ENCODE measurements at regions not wholly inside any gene's neighbourhood (a gene's known extent, or its start where the extent isn't known, plus 50 kb on each side); places are given as distances from the start of the nearest gene placed in this dataset.
"Not testable (repeated sequence)": the region's sequence is repeated elsewhere in the genome, so short reads cannot be mapped to it uniquely, and the experiment has no call there.

DNA sequence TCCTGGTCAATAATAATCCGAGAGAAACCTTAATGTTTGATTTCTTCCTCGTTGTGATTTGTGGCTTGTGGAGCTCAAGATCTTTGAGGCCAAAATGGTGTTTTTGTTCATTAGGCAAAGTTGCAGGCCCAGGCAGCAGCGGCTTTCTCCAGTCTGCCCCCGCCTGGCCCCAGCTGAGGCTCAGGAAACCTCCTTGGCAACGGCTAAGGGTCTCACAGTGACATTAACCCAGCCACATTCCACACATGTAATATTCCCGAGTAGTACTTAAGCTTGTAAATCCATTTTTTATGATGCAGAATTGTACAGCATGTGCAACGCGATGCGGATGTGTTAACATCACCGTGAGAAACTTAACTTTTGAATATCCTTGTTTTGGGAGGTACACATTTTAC is 200.1 kb downstream of the BCL11A start:
- no peak overlapping the region for H3K4me3 ChIP-seq (ENCODE audit: low read depth, low read length)
- TF ChIP-seq, protein P1, sequence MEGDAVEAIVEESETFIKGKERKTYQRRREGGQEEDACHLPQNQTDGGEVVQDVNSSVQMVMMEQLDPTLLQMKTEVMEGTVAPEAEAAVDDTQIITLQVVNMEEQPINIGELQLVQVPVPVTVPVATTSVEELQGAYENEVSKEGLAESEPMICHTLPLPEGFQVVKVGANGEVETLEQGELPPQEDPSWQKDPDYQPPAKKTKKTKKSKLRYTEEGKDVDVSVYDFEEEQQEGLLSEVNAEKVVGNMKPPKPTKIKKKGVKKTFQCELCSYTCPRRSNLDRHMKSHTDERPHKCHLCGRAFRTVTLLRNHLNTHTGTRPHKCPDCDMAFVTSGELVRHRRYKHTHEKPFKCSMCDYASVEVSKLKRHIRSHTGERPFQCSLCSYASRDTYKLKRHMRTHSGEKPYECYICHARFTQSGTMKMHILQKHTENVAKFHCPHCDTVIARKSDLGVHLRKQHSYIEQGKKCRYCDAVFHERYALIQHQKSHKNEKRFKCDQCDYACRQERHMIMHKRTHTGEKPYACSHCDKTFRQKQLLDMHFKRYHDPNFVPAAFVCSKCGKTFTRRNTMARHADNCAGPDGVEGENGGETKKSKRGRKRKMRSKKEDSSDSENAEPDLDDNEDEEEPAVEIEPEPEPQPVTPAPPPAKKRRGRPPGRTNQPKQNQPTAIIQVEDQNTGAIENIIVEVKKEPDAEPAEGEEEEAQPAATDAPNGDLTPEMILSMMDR (IDR thresholded peaks at IDR 0.05; ENCODE audit: low read depth, low read length), result no peak

DNA sequence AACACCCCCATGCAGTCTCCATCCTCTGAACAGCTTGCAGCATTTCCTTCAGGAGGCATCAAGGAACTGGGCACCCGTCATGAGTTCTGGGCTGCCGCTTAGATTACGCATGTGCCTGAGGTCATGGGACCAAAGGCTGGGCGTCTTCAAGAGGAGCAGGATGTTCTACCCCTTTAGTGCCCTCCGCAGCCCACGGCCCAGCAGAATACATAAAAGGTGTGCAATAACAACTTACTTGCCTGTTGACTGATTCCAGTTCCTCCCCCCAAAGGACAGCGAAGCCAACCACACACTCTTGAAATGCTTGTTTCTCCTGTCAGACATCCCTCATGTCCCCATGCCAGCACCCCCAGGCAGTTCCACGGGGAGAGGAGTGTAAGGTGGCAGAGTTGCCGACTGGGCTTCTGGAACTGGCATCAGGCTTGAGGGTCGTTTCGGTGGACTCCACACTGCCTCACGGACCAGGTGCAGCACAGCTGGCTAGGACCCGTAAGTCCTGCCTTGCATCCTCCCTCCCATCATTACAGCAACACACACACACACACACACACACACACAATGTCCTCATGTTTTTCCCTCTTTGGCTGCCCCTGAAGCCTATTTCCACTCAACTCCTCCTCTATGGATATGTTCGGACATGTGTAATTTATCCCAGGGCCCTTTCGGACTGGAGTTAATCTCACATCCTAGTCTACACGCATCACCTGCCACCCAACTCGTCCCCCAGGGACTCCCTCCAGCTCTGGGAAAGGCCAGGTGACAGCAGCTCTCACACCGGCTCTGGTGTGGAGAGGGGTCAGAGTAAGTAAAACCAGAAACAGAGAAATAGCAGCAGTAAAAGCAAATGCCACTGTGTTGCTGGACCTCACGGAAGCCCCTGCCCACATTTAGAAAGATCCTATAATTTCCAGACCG is 200.7 kb downstream of the BCL11A start:
- H3K4me3 ChIP-seq (ENCODE audit: low read depth, low read length), result no peak overlapping the region

DNA sequence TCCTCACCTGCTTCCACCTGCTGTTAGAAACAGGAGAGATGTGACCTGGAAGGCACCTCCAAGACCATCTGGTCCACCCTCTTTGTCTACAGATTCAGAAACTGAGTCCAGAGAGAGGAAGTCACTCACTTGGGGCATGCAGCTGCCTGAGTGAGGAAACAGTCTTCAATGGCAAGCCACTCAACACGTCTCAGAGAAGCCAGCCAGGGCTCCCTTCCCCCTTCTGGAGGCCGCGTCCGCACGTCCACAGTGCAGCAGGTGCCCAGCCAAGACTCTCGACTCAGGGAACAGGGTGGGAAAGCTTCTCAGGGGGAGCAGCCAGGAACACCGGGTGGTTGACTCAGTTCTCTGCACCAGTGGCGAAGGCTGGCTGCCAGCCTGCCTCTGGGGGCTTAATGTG is 201.7 kb downstream of the BCL11A start:
- H3K4me3 ChIP-seq (ENCODE audit: low read depth, low read length), result no peak overlapping the region
- TF ChIP-seq, protein P1 (IDR thresholded peaks at IDR 0.05; ENCODE audit: low read depth, low read length), result no peak

More for the DNA sequence above, 200.7 kb downstream of the BCL11A start:
- TF ChIP-seq, protein P1 (IDR thresholded peaks at IDR 0.05; ENCODE audit: low read depth, low read length), result no peak

DNA sequence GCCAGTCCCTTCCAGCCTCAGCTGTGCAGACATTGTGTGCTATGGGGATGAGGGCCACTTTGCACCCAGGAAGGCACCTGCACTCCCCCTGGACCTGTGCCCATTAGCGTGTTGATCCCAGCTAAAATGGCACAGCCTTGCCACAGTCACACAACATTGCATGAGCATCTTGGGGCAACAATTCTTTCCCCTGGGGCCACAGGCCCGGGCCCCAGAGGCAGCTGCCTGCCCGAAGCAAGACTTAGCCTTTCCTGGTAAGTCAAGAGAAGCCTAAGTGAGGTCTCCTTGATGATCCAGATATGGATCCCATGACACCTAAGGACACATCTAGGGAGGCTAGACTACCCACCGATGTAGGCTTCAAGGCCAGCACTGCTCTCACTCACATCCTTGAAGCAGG is 202.1 kb downstream of the BCL11A start:
- TF ChIP-seq, protein P1 (IDR thresholded peaks at IDR 0.05; ENCODE audit: low read depth, low read length), result no peak
- H3K4me3 ChIP-seq (ENCODE audit: low read depth, low read length), result no peak overlapping the region

DNA sequence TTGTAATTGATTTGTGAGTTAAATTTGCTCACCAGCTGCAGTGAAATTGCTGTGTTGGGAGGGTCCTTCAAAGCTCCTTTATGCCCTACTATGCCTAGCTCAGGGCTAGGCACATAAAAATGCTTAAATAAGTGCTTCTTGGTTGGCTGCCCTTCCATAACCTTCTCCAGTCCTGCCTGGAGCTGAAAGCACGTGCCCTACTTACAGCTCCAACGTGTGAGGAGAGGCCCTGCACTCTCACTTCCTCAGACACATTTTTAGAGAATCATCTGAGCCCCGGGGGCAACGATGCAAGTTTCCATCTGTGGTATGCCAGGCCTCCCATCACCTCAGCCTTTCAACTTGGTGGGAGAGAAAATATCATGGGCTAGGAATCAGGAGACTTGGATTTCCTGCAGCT is 202.7 kb downstream of the BCL11A start:
- H3K4me3 ChIP-seq (ENCODE audit: low read depth, low read length), result no peak overlapping the region
- TF ChIP-seq, protein P1 (IDR thresholded peaks at IDR 0.05; ENCODE audit: low read depth, low read length), result no peak

DNA sequence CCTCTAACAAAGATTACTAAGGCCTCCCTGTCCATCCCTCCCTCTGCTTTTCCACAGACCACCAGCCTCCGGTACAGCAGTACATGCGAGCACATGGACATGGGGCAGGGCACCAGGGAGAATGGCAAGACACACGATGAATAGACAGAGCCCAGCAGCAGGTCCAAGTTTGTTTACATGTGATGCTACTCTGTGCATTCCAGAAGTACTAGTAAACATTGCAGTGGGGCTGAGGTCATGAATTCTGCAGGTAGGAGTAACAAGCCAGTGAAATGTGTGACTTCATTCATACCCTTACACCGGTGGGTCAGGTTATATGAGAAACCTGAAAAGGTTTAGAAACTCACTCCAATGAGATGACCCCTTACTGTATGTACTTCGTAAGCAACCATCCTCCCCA is 205.7 kb downstream of the BCL11A start:
- H3K4me3 ChIP-seq (ENCODE audit: low read depth, low read length), result no peak overlapping the region
- TF ChIP-seq, protein P1 (IDR thresholded peaks at IDR 0.05; ENCODE audit: low read depth, low read length), result no peak

DNA sequence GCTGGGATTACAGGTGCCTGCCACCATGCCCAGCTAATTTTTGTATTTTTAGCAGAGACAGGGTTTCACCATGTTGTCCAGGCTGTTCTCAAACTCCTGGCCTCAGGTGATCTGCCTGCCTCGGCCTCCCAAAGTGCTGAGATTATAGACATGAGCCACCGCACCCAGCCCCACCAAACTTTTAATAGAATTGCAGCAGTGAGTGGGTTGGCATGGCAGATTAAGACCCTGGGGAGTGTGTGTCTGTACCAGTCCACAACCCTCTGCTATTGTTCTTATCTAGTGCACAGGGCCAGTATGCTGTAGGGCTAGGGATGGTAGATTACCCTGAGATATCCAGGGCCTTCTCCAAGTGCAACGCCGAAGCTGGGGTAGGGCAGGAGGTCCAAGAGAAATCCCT is 211.0 kb downstream of the BCL11A start:
- H3K4me3 ChIP-seq (ENCODE audit: low read depth, low read length), result not testable (repeated sequence)

Measured in WI38 (cell line).